ENCODE measurements at regions not wholly inside any gene's neighbourhood (a gene's known extent, or its start where the extent isn't known, plus 50 kb on each side); places are given as distances from the start of the nearest gene placed in this dataset.

- TF ChIP-seq TFCP2L1 (CRISPR knock-in tag; IDR thresholded peaks at IDR 0.05): no peak
- TF ChIP-seq RARB (CRISPR knock-in tag; IDR thresholded peaks at IDR 0.05): no peak
- no peak for TF ChIP-seq HMGXB4 (CRISPR knock-in tag; IDR thresholded peaks at IDR 0.05; ENCODE audit: borderline replicate concordance)
- no peak for TF ChIP-seq REST (IDR thresholded peaks at IDR 0.05)
- no peak for TF ChIP-seq EHMT2 (IDR thresholded peaks at IDR 0.05; ENCODE audit: low read depth)
- no peak for TF ChIP-seq BHLHE40 (IDR thresholded peaks at IDR 0.05; ENCODE audit: low read depth, low read length)
- TF ChIP-seq E2F6 (IDR thresholded peaks at IDR 0.05; ENCODE audit: borderline replicate concordance, low read depth): no peak
- no peak for TF ChIP-seq CHD4 (IDR thresholded peaks at IDR 0.05; ENCODE audit: borderline replicate concordance)
- TF ChIP-seq ATOH8 (CRISPR knock-in tag; IDR thresholded peaks at IDR 0.05; ENCODE audit: low read depth): no peak
- TF ChIP-seq ESRRA (IDR thresholded peaks at IDR 0.05; ENCODE audit: borderline replicate concordance, low read length): no peak
- no peak for TF ChIP-seq TP53 (CRISPR knock-in tag; IDR thresholded peaks at IDR 0.05)
- TF ChIP-seq ZNF302 (CRISPR knock-in tag; IDR thresholded peaks at IDR 0.05): no peak
- no peak for TF ChIP-seq CEBPB (IDR thresholded peaks at IDR 0.05)
- TF ChIP-seq MAFK (IDR thresholded peaks at IDR 0.05; ENCODE audit: partially characterized antibody): no peak
- TF ChIP-seq USF2 (IDR thresholded peaks at IDR 0.05): no peak
- no peak for TF ChIP-seq PBX3 (IDR thresholded peaks at IDR 0.05)
- TF ChIP-seq HOXB13 (CRISPR knock-in tag; IDR thresholded peaks at IDR 0.05; ENCODE audit: low read depth): no peak
- TF ChIP-seq NPAS2 (CRISPR knock-in tag; IDR thresholded peaks at IDR 0.05; ENCODE audit: borderline replicate concordance): no peak
- no peak for TF ChIP-seq JUN (IDR thresholded peaks at IDR 0.05)
- POLR2A ChIA-PET: no interaction called here
- DNase-seq (ENCODE audit: low read depth in 1 of 2, low spot score in 1 of 2) (no peak), ATAC-seq (no peak), FAIRE-seq (no peak)
- 77% methylated on average over 4 of the region's 4 CpGs for WGBS (ENCODE audit: missing lambda C conversion rate)
- no peaks in the 10 kb centered on the region; the same call in 2 of the 3 replicates for H3K4me1 ChIP-seq
- no peaks in the 10 kb centered on the region for H3K9me3 ChIP-seq
- no peak overlapping the region for H3K4me2 ChIP-seq
- no peak overlapping the region for H3K4me3 ChIP-seq
- no peak overlapping the region for H3K27ac ChIP-seq
- CTCF ChIA-PET: interaction anchor here (0.6 to 1.1 kb wide), 3 partner anchors 14 to 1236 kb away, joined by 3 to 4 read pairs (median 4); no protein-coding TSS in a partner anchor
Measured at GRCh38 chr17:70390049-70390448, 220.7 kb downstream of the KCNJ2 start.
